Esophagus (tissue), 2 donors: ENCODE measurements at regions not wholly inside any gene's neighbourhood (a gene's known extent, or its start where the extent isn't known, plus 50 kb on each side); places are given as distances from the start of the nearest gene placed in this dataset.

Source experiments
- H3K27ac ChIP-seq, 2 donors: one replicate each; pipeline ENCODE4 v1.5.1; 2013; ENCODE audit warnings: low read depth in 2 of 2, mild to moderate bottlenecking in 2 of 2, inconsistent platforms in 1 of 2, low read length in 1 of 2, moderate library complexity in 1 of 2
- H3K27me3 ChIP-seq, 2 donors: one replicate each; pipeline ENCODE4 v1.6.1; 2013; ENCODE audit warnings: low read length in 2 of 2, control low read depth in 1 of 2, mild to moderate bottlenecking in 1 of 2; ENCODE audit not compliant: insufficient read depth in 2 of 2, control insufficient read depth in 1 of 2
- H3K36me3 ChIP-seq, 2 donors: one replicate each; pipeline ENCODE4 v1.6.1; 2013; ENCODE audit warnings: low read length in 1 of 2; ENCODE audit not compliant: control insufficient read depth in 2 of 2, insufficient read depth in 2 of 2
- H3K4me1 ChIP-seq, 2 donors: one replicate each; pipeline ENCODE4 v1.6.1; 2013; ENCODE audit warnings: low read length in 1 of 2; ENCODE audit not compliant: control insufficient read depth in 2 of 2, insufficient read depth in 2 of 2
- H3K4me3 ChIP-seq, 2 donors: one replicate each; pipeline ENCODE4 v1.5.1; 2013; ENCODE audit warnings: low read length in 2 of 2, mild to moderate bottlenecking in 2 of 2, low read depth in 1 of 2, moderate library complexity in 1 of 2
- H3K9me3 ChIP-seq, 2 donors: one replicate each; pipeline ENCODE4 v1.6.1; 2013; ENCODE audit warnings: mild to moderate bottlenecking in 2 of 2, low read depth in 1 of 2, low read length in 1 of 2, moderate library complexity in 1 of 2; ENCODE audit not compliant: control insufficient read depth in 2 of 2, insufficient read depth in 1 of 2
- WGBS, 2 donors: extraction: QIAGEN DNeasy Blood & Tissue Kit; methylation state at CpG; one replicate each; pipeline ENCODE4 v1.1.7; 2013; 5-methylcytosine and 5-hydroxymethylcytosine counted together
- donor health status: healthy with polysubstance abuse.
- donor health status: Bipolar disorder and iron deficiency.

- WGBS, 2 donors: 54 to 56% methylated on average over 3 of the region's 3 CpGs
- H3K4me3 ChIP-seq: no peak overlapping the region
- H3K36me3 ChIP-seq: no peaks in the 10 kb centered on the region
Measured at GRCh38 chr14:76313852-76314251, 62.1 kb upstream of the ESRRB start.

GRCh38 chr14:76314521-76315034 is 61.4 kb upstream of the ESRRB start:
- Histone ChIP-seq H3K27me3 (peaks cover 0 to 2% of the 10 kb centered on the region in 2 donors), H3K4me3 (no peak overlapping the region), H3K36me3 (no peaks in the 10 kb centered on the region), H3K27ac (no peak overlapping the region), H3K9me3 (no peaks in the 10 kb centered on the region), H3K4me1 (no peaks in the 10 kb centered on the region)
- 65 to 66% methylated on average over 7 of the region's 7 CpGs for WGBS, 2 donors

More at GRCh38 chr14:76313852-76314251, 62.1 kb upstream of the ESRRB start:
- Histone ChIP-seq H3K27me3 (peaks cover 0 to 2% of the 10 kb centered on the region in 2 donors), H3K27ac (no peak overlapping the region), H3K4me1 (no peaks in the 10 kb centered on the region), H3K9me3 (no peaks in the 10 kb centered on the region)

- 80 to 82% methylated on average over 5 of the region's 5 CpGs for WGBS, 2 donors
- H3K36me3 ChIP-seq: no peaks in the 10 kb centered on the region
- peaks cover 0 to 2% of the 10 kb centered on the region in 2 donors for H3K9me3 ChIP-seq
- no peak overlapping the region for H3K4me3 ChIP-seq
- no peaks in the 10 kb centered on the region for H3K4me1 ChIP-seq
- no peaks in the 10 kb centered on the region for H3K27me3 ChIP-seq
- no peak overlapping the region for H3K27ac ChIP-seq
Measured at GRCh38 chr14:76320486-76320885, 55.5 kb upstream of the ESRRB start.

- 85 to 89% methylated on average over 4 of the region's 4 CpGs for WGBS, 2 donors
- Histone ChIP-seq H3K4me1 (no peaks in the 10 kb centered on the region), H3K27me3 (no peaks in the 10 kb centered on the region), H3K9me3 (peaks cover 0 to 2% of the 10 kb centered on the region in 2 donors), H3K4me3 (no peak overlapping the region), H3K27ac (no peak overlapping the region), H3K36me3 (no peaks in the 10 kb centered on the region)
Measured at GRCh38 chr14:76320975-76321374, 55.0 kb upstream of the ESRRB start.

- no peaks in the 10 kb centered on the region for H3K4me1 ChIP-seq
Measured at GRCh38 chr14:76322594-76323220, 53.2 kb upstream of the ESRRB start.

GRCh38 chr14:76323331-76324050 is 52.4 kb upstream of the ESRRB start:
- Histone ChIP-seq H3K27ac (no peak overlapping the region), H3K9me3 (peaks cover 0 to 2% of the 10 kb centered on the region in 2 donors), H3K27me3 (no peaks in the 10 kb centered on the region), H3K4me1 (no peaks in the 10 kb centered on the region), H3K36me3 (no peaks in the 10 kb centered on the region), H3K4me3 (no peak overlapping the region)
- WGBS, 2 donors: 80% methylated on average over 6 of the region's 6 CpGs

More at GRCh38 chr14:76322594-76323220, 53.2 kb upstream of the ESRRB start:
- no peak overlapping the region for H3K27ac ChIP-seq
- no peaks in the 10 kb centered on the region for H3K27me3 ChIP-seq
- no peaks in the 10 kb centered on the region for H3K36me3 ChIP-seq
- H3K9me3 ChIP-seq: peaks cover 0 to 2% of the 10 kb centered on the region in 2 donors
- no peak overlapping the region for H3K4me3 ChIP-seq
- 81 to 86% methylated on average over 12 of the region's 12 CpGs for WGBS, 2 donors

- Histone ChIP-seq H3K27ac (no peak overlapping the region), H3K27me3 (peaks cover 0 to 2% of the 10 kb centered on the region in 2 donors), H3K4me1 (no peaks in the 10 kb centered on the region), H3K9me3 (peaks cover 0 to 2% of the 10 kb centered on the region in 2 donors), H3K4me3 (no peak overlapping the region), H3K36me3 (no peaks in the 10 kb centered on the region)
- WGBS, 2 donors: 80% methylated on average over 5 of the region's 5 CpGs
Measured at GRCh38 chr14:76324133-76324532, 51.8 kb upstream of the ESRRB start.
